ENCODE measurements at regions not wholly inside any gene's neighbourhood (a gene's known extent, or its start where the extent isn't known, plus 50 kb on each side); places are given as distances from the start of the nearest gene placed in this dataset.
"Not testable (repeated sequence)": the region's sequence is repeated elsewhere in the genome, so short reads cannot be mapped to it uniquely, and the experiment has no call there.

GRCh38 chr16:22436326-22436822, 62.0 kb upstream of the CDR2 start:
- not testable (repeated sequence) for TF ChIP-seq CTCF, POLR2A (IDR thresholded peaks at IDR 0.05)
